ENCODE measurements at regions not wholly inside any gene's neighbourhood (a gene's known extent, or its start where the extent isn't known, plus 50 kb on each side); places are given as distances from the start of the nearest gene placed in this dataset.

DNA sequence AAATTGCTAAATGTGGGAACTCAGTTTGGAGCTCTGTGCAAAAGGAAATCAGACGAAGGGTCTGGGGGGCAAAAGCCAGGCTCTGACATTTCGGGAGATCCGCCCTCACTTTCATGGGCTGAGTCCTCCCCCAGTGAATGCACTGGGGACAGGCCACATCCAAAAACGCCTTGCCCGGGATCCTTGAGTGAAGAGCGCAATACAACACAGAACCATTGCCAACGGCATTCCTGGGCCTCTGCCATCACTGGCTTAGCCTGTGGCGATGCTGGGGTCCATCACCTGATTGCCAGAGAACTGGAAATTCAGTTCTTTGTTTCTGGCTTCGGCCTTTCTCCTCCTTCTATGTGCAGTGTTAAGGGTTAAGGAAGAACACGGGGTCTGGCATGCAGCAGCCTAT is 297.9 kb downstream of the SHANK2 start:
- TF ChIP-seq, protein P1, sequence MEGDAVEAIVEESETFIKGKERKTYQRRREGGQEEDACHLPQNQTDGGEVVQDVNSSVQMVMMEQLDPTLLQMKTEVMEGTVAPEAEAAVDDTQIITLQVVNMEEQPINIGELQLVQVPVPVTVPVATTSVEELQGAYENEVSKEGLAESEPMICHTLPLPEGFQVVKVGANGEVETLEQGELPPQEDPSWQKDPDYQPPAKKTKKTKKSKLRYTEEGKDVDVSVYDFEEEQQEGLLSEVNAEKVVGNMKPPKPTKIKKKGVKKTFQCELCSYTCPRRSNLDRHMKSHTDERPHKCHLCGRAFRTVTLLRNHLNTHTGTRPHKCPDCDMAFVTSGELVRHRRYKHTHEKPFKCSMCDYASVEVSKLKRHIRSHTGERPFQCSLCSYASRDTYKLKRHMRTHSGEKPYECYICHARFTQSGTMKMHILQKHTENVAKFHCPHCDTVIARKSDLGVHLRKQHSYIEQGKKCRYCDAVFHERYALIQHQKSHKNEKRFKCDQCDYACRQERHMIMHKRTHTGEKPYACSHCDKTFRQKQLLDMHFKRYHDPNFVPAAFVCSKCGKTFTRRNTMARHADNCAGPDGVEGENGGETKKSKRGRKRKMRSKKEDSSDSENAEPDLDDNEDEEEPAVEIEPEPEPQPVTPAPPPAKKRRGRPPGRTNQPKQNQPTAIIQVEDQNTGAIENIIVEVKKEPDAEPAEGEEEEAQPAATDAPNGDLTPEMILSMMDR (conservative IDR thresholded peaks at IDR 0.05; ENCODE audit: low read depth in 2 of 2), result no peak
- no peak for TF ChIP-seq JUNB (IDR thresholded peaks at IDR 0.05; ENCODE audit: unreplicated experiment)
- TF ChIP-seq POLR2AphosphoS5 (IDR thresholded peaks at IDR 0.05; ENCODE audit: low read depth), result no peak
- TF ChIP-seq EZH2phosphoT487 (IDR thresholded peaks at IDR 0.05; ENCODE audit: unreplicated experiment), result no peak
- TF ChIP-seq EZH2 (IDR thresholded peaks at IDR 0.05; ENCODE audit: low read depth, unreplicated experiment), result no peak
- TF ChIP-seq, protein P2, sequence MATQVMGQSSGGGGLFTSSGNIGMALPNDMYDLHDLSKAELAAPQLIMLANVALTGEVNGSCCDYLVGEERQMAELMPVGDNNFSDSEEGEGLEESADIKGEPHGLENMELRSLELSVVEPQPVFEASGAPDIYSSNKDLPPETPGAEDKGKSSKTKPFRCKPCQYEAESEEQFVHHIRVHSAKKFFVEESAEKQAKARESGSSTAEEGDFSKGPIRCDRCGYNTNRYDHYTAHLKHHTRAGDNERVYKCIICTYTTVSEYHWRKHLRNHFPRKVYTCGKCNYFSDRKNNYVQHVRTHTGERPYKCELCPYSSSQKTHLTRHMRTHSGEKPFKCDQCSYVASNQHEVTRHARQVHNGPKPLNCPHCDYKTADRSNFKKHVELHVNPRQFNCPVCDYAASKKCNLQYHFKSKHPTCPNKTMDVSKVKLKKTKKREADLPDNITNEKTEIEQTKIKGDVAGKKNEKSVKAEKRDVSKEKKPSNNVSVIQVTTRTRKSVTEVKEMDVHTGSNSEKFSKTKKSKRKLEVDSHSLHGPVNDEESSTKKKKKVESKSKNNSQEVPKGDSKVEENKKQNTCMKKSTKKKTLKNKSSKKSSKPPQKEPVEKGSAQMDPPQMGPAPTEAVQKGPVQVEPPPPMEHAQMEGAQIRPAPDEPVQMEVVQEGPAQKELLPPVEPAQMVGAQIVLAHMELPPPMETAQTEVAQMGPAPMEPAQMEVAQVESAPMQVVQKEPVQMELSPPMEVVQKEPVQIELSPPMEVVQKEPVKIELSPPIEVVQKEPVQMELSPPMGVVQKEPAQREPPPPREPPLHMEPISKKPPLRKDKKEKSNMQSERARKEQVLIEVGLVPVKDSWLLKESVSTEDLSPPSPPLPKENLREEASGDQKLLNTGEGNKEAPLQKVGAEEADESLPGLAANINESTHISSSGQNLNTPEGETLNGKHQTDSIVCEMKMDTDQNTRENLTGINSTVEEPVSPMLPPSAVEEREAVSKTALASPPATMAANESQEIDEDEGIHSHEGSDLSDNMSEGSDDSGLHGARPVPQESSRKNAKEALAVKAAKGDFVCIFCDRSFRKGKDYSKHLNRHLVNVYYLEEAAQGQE (IDR thresholded peaks at IDR 0.05; ENCODE audit: unreplicated experiment), result no peak
- TF ChIP-seq STAT1 (IDR thresholded peaks at IDR 0.05; ENCODE audit: unreplicated experiment), result no peak
- TF ChIP-seq ZNF331 (CRISPR knock-in tag; IDR thresholded peaks at IDR 0.05; ENCODE audit: low read depth), result no peak
- TF ChIP-seq ZNF114 (CRISPR knock-in tag; IDR thresholded peaks at IDR 0.05), result no peak
- no peak for TF ChIP-seq CREB1 (CRISPR knock-in tag; IDR thresholded peaks at IDR 0.05; ENCODE audit: low read depth)
- no peak for TF ChIP-seq NANOG (IDR thresholded peaks at IDR 0.05; ENCODE audit: borderline replicate concordance)
- TF ChIP-seq, protein P3, sequence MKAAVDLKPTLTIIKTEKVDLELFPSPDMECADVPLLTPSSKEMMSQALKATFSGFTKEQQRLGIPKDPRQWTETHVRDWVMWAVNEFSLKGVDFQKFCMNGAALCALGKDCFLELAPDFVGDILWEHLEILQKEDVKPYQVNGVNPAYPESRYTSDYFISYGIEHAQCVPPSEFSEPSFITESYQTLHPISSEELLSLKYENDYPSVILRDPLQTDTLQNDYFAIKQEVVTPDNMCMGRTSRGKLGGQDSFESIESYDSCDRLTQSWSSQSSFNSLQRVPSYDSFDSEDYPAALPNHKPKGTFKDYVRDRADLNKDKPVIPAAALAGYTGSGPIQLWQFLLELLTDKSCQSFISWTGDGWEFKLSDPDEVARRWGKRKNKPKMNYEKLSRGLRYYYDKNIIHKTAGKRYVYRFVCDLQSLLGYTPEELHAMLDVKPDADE (IDR thresholded peaks at IDR 0.05), result no peak

Measured in GM23338 (cell line).